GM21528 (cell line): ENCODE measurements at regions not wholly inside any gene's neighbourhood (a gene's known extent, or its start where the extent isn't known, plus 50 kb on each side); places are given as distances from the start of the nearest gene placed in this dataset.
"Not testable (repeated sequence)": the region's sequence is repeated elsewhere in the genome, so short reads cannot be mapped to it uniquely, and the experiment has no call there.

Experiments
- ATAC-seq: cut with Tn5 transposase; IDR thresholded peaks from one replicate; pipeline ENCODE4 v1.9.1; 2021; ENCODE audit warnings: mild to moderate bottlenecking, moderate library complexity; ENCODE audit not compliant: unreplicated experiment, low FRiP score

- no peak for ATAC-seq
These were observed 175.5 kb downstream of the ANXA1 start for GRCh38 chr9:73327149-73327548.

GRCh38 chr9:73337182-73337581 lies 185.5 kb downstream of the ANXA1 start:
- not testable (repeated sequence) for ATAC-seq

GRCh38 chr9:73344060-73344459 lies 192.4 kb downstream of the ANXA1 start:
- no peak for ATAC-seq

GRCh38 chr9:73347123-73347522 lies 195.5 kb downstream of the ANXA1 start:
- ATAC-seq = no peak

GRCh38 chr9:73347720-73348119 lies 196.1 kb downstream of the ANXA1 start:
- ATAC-seq = no peak

GRCh38 chr9:73348471-73348870 lies 196.8 kb downstream of the ANXA1 start:
- no peak for ATAC-seq

- ATAC-seq = no peak
These were observed 197.8 kb downstream of the ANXA1 start for GRCh38 chr9:73349476-73349875.

- no peak for ATAC-seq
These were observed 205.9 kb downstream of the ANXA1 start for GRCh38 chr9:73357607-73358006.

GRCh38 chr9:73370053-73370452 lies 218.4 kb downstream of the ANXA1 start:
- no peak for ATAC-seq

GRCh38 chr9:73371801-73372200 lies 220.1 kb downstream of the ANXA1 start:
- ATAC-seq = no peak

GRCh38 chr9:73380411-73380810 lies 228.7 kb downstream of the ANXA1 start:
- ATAC-seq = no peak

- ATAC-seq = no peak
These were observed 250.7 kb downstream of the ANXA1 start for GRCh38 chr9:73402081-73403028.

GRCh38 chr9:73411494-73411893 lies 259.8 kb downstream of the ANXA1 start:
- no peak for ATAC-seq

- no peak for ATAC-seq
These were observed 261.2 kb downstream of the ANXA1 start for GRCh38 chr9:73412874-73413273.

- no peak for ATAC-seq
These were observed 272.2 kb downstream of the ANXA1 start for GRCh38 chr9:73423891-73424290.

GRCh38 chr9:73426269-73426668 lies 274.6 kb downstream of the ANXA1 start:
- no peak for ATAC-seq

GRCh38 chr9:73434826-73435225 lies 283.2 kb downstream of the ANXA1 start:
- no peak for ATAC-seq

GRCh38 chr9:73437758-73438157 lies 286.1 kb downstream of the ANXA1 start:
- ATAC-seq = peak; percentile 70

- not testable (repeated sequence) for ATAC-seq
These were observed 288.2 kb downstream of the ANXA1 start for GRCh38 chr9:73439839-73440238.

- no peak for ATAC-seq
These were observed 289.6 kb downstream of the ANXA1 start for GRCh38 chr9:73441223-73441622.

- ATAC-seq = no peak
These were observed 290.5 kb downstream of the ANXA1 start for GRCh38 chr9:73441890-73442818.
